Astrocyte (in vitro differentiated cells and primary cell): ENCODE measurements at regions not wholly inside any gene's neighbourhood (a gene's known extent, or its start where the extent isn't known, plus 50 kb on each side); places are given as distances from the start of the nearest gene placed in this dataset.

Source experiments
- DNase-seq: peaks from one replicate; pipeline ENCODE4 v3.0.0-alpha.2; 2010; ENCODE audit warnings: low read depth
- FAIRE-seq: peaks from 2 replicates; lab custom pipeline; 2011; peaks lifted over from hg19 to GRCh38; lab: Jason Lieb, UNC
- H2AFZ ChIP-seq: 2 replicates; pipeline ENCODE4 v1.6.0; 2012; ENCODE audit warnings: low read depth, low read length, inconsistent platforms
- H3K27ac ChIP-seq: 2 replicates; pipeline ENCODE4 v1.5.1; 2011; ENCODE audit warnings: low read depth, low read length, inconsistent platforms
- H3K27me3 ChIP-seq: 2 replicates; pipeline ENCODE4 v1.6.0; 2011; ENCODE audit warnings: low read length, inconsistent platforms; ENCODE audit not compliant: insufficient read depth
- H3K36me3 ChIP-seq: 2 replicates; pipeline ENCODE4 v1.5.1; 2011; ENCODE audit warnings: low read length, inconsistent platforms; ENCODE audit not compliant: insufficient read depth
- H3K4me1 ChIP-seq: 2 replicates; pipeline ENCODE4 v1.5.1; 2011; ENCODE audit warnings: low read length, inconsistent platforms; ENCODE audit not compliant: insufficient read depth
- H3K4me2 ChIP-seq: 2 replicates; pipeline ENCODE4 v1.6.0; 2012; ENCODE audit warnings: low read length, inconsistent platforms
- H3K4me3 ChIP-seq: 2 replicates; pipeline ENCODE4 v1.5.1; 2011; ENCODE audit warnings: low read depth, mild to moderate bottlenecking, low read length, inconsistent platforms; ENCODE audit not compliant: insufficient read depth
- H3K79me2 ChIP-seq: 2 replicates; pipeline ENCODE4 v1.6.0; 2012; ENCODE audit warnings: mild to moderate bottlenecking, low read length, inconsistent platforms; ENCODE audit not compliant: insufficient read depth
- H3K9ac ChIP-seq: 2 replicates; pipeline ENCODE4 v1.6.0; 2012; ENCODE audit warnings: mild to moderate bottlenecking, low read length, inconsistent platforms
- H3K9me3 ChIP-seq: 2 replicates; pipeline ENCODE4 v1.5.1; 2012; ENCODE audit warnings: low read depth, mild to moderate bottlenecking, low read length, inconsistent platforms; ENCODE audit not compliant: insufficient read depth
- H4K20me1 ChIP-seq: 2 replicates; pipeline ENCODE4 v1.6.0; 2012; ENCODE audit warnings: low read length, inconsistent platforms; ENCODE audit not compliant: insufficient read depth
- H3K27ac Mint-ChIP-seq: one replicate; pipeline ENCODE4 v1.8.0; 2021; ENCODE audit warnings: mild to moderate bottlenecking, mixed read lengths; ENCODE audit not compliant: unreplicated experiment
- H3K27me3 Mint-ChIP-seq: one replicate; pipeline ENCODE4 v1.8.0; 2021; ENCODE audit warnings: low read depth, mixed read lengths; ENCODE audit not compliant: unreplicated experiment
- H3K36me3 Mint-ChIP-seq: one replicate; pipeline ENCODE4 v1.8.0; 2021; ENCODE audit warnings: low read depth, mixed read lengths; ENCODE audit not compliant: unreplicated experiment
- H3K4me1 Mint-ChIP-seq: one replicate; pipeline ENCODE4 v1.8.0; 2021; ENCODE audit warnings: low read depth, mixed read lengths; ENCODE audit not compliant: unreplicated experiment
- H3K4me3 Mint-ChIP-seq: one replicate; pipeline ENCODE4 v1.8.0; 2021; ENCODE audit warnings: mild to moderate bottlenecking, moderate library complexity, mixed read lengths; ENCODE audit not compliant: unreplicated experiment
- H3K9me3 Mint-ChIP-seq: one replicate; pipeline ENCODE4 v1.8.0; 2021; ENCODE audit warnings: mild to moderate bottlenecking, mixed read lengths; ENCODE audit not compliant: unreplicated experiment
- CTCF ChIP-seq: IDR thresholded peaks from 2 replicates; pipeline ENCODE4 v1.5.1; 2011; ENCODE audit warnings: low read depth, mild to moderate bottlenecking, inconsistent platforms, low read length, moderate library complexity; ENCODE audit not compliant: insufficient read depth
- EZH2 ChIP-seq: IDR thresholded peaks from 2 replicates; pipeline ENCODE4 v1.6.1; 2012; ENCODE audit warnings: mild to moderate bottlenecking, low read length, inconsistent platforms; ENCODE audit not compliant: insufficient read depth

- Histone ChIP-seq H3K4me3 (no peak overlapping the region), H3K9ac (no peak overlapping the region), H3K4me2 (no peak overlapping the region), H2AFZ (no peak overlapping the region), H3K27me3 (no peaks in the 10 kb centered on the region), H3K9me3 (peaks cover 2% of the 10 kb centered on the region), H3K79me2 (no peaks in the 10 kb centered on the region), H3K36me3 (no peaks in the 10 kb centered on the region), H4K20me1 (no peaks in the 10 kb centered on the region), H3K4me1 (no peaks in the 10 kb centered on the region), H3K27ac (no peak overlapping the region)
- no peak for FAIRE-seq
- no peaks in the 10 kb centered on the region for H3K4me1 Mint-ChIP-seq
- H3K4me3 Mint-ChIP-seq, result no peak overlapping the region
- no peaks in the 10 kb centered on the region for H3K36me3 Mint-ChIP-seq
- H3K27me3 Mint-ChIP-seq, result peaks cover 22% of the 10 kb centered on the region
- TF ChIP-seq EZH2 (no peak), CTCF (no peak)
- H3K27ac Mint-ChIP-seq, result no peak overlapping the region
- H3K9me3 Mint-ChIP-seq, result peaks cover 2% of the 10 kb centered on the region
- DNase-seq, result no peak
These were observed 268.9 kb downstream of the SUDS3 start for GRCh38 chr12:118645219-118645618.

GRCh38 chr12:118649765-118650585, 273.6 kb downstream of the SUDS3 start:
- Mint-ChIP-seq H3K27me3 (peaks cover 24% of the 10 kb centered on the region), H3K4me1 (no peaks in the 10 kb centered on the region), H3K9me3 (peaks cover 7% of the 10 kb centered on the region), H3K27ac (no peak overlapping the region), H3K4me3 (no peak overlapping the region), H3K36me3 (no peaks in the 10 kb centered on the region)
- Histone ChIP-seq H3K9me3 (peaks cover 5% of the 10 kb centered on the region), H3K4me3 (no peak overlapping the region), H3K4me1 (no peaks in the 10 kb centered on the region), H3K9ac (no peak overlapping the region), H3K27ac (no peak overlapping the region), H3K79me2 (no peaks in the 10 kb centered on the region), H4K20me1 (no peaks in the 10 kb centered on the region), H2AFZ (no peak overlapping the region), H3K27me3 (no peaks in the 10 kb centered on the region), H3K36me3 (no peaks in the 10 kb centered on the region), H3K4me2 (no peak overlapping the region)
- TF ChIP-seq CTCF (no peak), EZH2 (no peak)
- no peak for FAIRE-seq
- DNase-seq, result no peak

- H3K4me1 Mint-ChIP-seq, result no peaks in the 10 kb centered on the region
- H3K27me3 ChIP-seq, result no peaks in the 10 kb centered on the region
- no peak overlapping the region for H3K4me3 Mint-ChIP-seq
- H3K9me3 Mint-ChIP-seq, result peaks cover 7% of the 10 kb centered on the region
- FAIRE-seq (no peak), DNase-seq (no peak)
- no peak overlapping the region for H3K4me3 ChIP-seq
- peaks cover 5% of the 10 kb centered on the region for H3K9me3 ChIP-seq
- TF ChIP-seq EZH2, result no peak
- TF ChIP-seq CTCF, result no peak
- no peak overlapping the region for H3K27ac ChIP-seq
- H3K79me2 ChIP-seq, result no peaks in the 10 kb centered on the region
- no peak overlapping the region for H3K4me2 ChIP-seq
- H3K27ac Mint-ChIP-seq, result no peak overlapping the region
- H2AFZ ChIP-seq, result no peak overlapping the region
- no peak overlapping the region for H3K9ac ChIP-seq
- H4K20me1 ChIP-seq, result no peaks in the 10 kb centered on the region
- no peaks in the 10 kb centered on the region for H3K36me3 Mint-ChIP-seq
- H3K4me1 ChIP-seq, result no peaks in the 10 kb centered on the region
- H3K36me3 ChIP-seq, result no peaks in the 10 kb centered on the region
- peaks cover 24% of the 10 kb centered on the region for H3K27me3 Mint-ChIP-seq
These were observed 274.2 kb downstream of the SUDS3 start for GRCh38 chr12:118650586-118650960.
